ENCODE measurements at regions not wholly inside any gene's neighbourhood (a gene's known extent, or its start where the extent isn't known, plus 50 kb on each side); places are given as distances from the start of the nearest gene placed in this dataset.

- TF ChIP-seq CTCF (IDR thresholded peaks at IDR 0.05; ENCODE audit: poor library complexity) = no peak
- no peak for TF ChIP-seq EZH2 (IDR thresholded peaks at IDR 0.05; ENCODE audit: borderline replicate concordance)
- TF ChIP-seq EZH2phosphoT487 (IDR thresholded peaks at IDR 0.05; ENCODE audit: low read depth, severe bottlenecking, unreplicated experiment) = no peak
- peaks cover 4% of the 10 kb centered on the region for H3K4me1 ChIP-seq (ENCODE audit: insufficient read depth)
- no peak overlapping the region for H2AFZ ChIP-seq
- 61% methylated on average over 1 of the region's 1 CpG for WGBS (ENCODE audit: low lambda C conversion rate, missing lambda C conversion rate)
- H3K4me2 ChIP-seq = no peak overlapping the region
- no peak overlapping the region for H3K27ac ChIP-seq
- H3K79me2 ChIP-seq = no peaks in the 10 kb centered on the region
- no peak for DNase-seq (ENCODE audit: low spot score)
- H4K20me1 ChIP-seq (ENCODE audit: insufficient read depth, poor library complexity, severe bottlenecking) = no peaks in the 10 kb centered on the region
- no peaks in the 10 kb centered on the region for H3K9me2 ChIP-seq (replicated peaks; ENCODE audit: insufficient read depth)
- no peaks in the 10 kb centered on the region for H3K27me3 ChIP-seq
- no peaks in the 10 kb centered on the region for H3K36me3 ChIP-seq (replicated peaks; ENCODE audit: insufficient read depth, low read depth)
- no peak overlapping the region for H3K4me3 ChIP-seq
- no peaks in the 10 kb centered on the region for H3K9me3 ChIP-seq (ENCODE audit: low read depth)
These were observed 79.3 kb upstream of the CNTNAP4 start for GRCh38 chr16:76197900-76198299.

GRCh38 chr16:76199681-76200220, 77.5 kb upstream of the CNTNAP4 start:
- WGBS (ENCODE audit: low lambda C conversion rate, missing lambda C conversion rate) = 82% methylated on average over 4 of the region's 4 CpGs
- no peak for TF ChIP-seq CTCF (IDR thresholded peaks at IDR 0.05; ENCODE audit: poor library complexity)
- TF ChIP-seq EZH2 (IDR thresholded peaks at IDR 0.05; ENCODE audit: borderline replicate concordance) = no peak
- no peak for TF ChIP-seq EZH2phosphoT487 (IDR thresholded peaks at IDR 0.05; ENCODE audit: low read depth, severe bottlenecking, unreplicated experiment)
- Histone ChIP-seq H3K4me1 (ENCODE audit: insufficient read depth) (no peaks in the 10 kb centered on the region), H2AFZ (no peak overlapping the region), H3K27ac (no peak overlapping the region), H3K79me2 (no peaks in the 10 kb centered on the region), H3K27me3 (no peaks in the 10 kb centered on the region), H3K9me3 (ENCODE audit: low read depth) (no peaks in the 10 kb centered on the region), H3K36me3 (replicated peaks; ENCODE audit: insufficient read depth, low read depth) (no peaks in the 10 kb centered on the region), H3K9me2 (replicated peaks; ENCODE audit: insufficient read depth) (no peaks in the 10 kb centered on the region), H4K20me1 (ENCODE audit: insufficient read depth, poor library complexity, severe bottlenecking) (no peaks in the 10 kb centered on the region), H3K4me3 (no peak overlapping the region), H3K4me2 (no peak overlapping the region)
- no peak for DNase-seq (ENCODE audit: low spot score)

GRCh38 chr16:76201385-76201784, 75.8 kb upstream of the CNTNAP4 start:
- no peaks in the 10 kb centered on the region for H4K20me1 ChIP-seq (ENCODE audit: insufficient read depth, poor library complexity, severe bottlenecking)
- no peak overlapping the region for H3K4me2 ChIP-seq
- no peak for DNase-seq (ENCODE audit: low spot score)
- TF ChIP-seq CTCF (IDR thresholded peaks at IDR 0.05; ENCODE audit: poor library complexity) (no peak), EZH2phosphoT487 (IDR thresholded peaks at IDR 0.05; ENCODE audit: low read depth, severe bottlenecking, unreplicated experiment) (no peak)
- no peaks in the 10 kb centered on the region for H3K27me3 ChIP-seq
- H2AFZ ChIP-seq = no peak overlapping the region
- no peaks in the 10 kb centered on the region for H3K36me3 ChIP-seq (replicated peaks; ENCODE audit: insufficient read depth, low read depth)
- no peaks in the 10 kb centered on the region for H3K79me2 ChIP-seq
- H3K9me3 ChIP-seq (ENCODE audit: low read depth) = no peaks in the 10 kb centered on the region
- no peaks in the 10 kb centered on the region for H3K4me1 ChIP-seq (ENCODE audit: insufficient read depth)
- WGBS (ENCODE audit: low lambda C conversion rate, missing lambda C conversion rate) = 68% methylated on average over 2 of the region's 2 CpGs
- H3K4me3 ChIP-seq = no peak overlapping the region
- no peaks in the 10 kb centered on the region for H3K9me2 ChIP-seq (replicated peaks; ENCODE audit: insufficient read depth)
- no peak overlapping the region for H3K27ac ChIP-seq

GRCh38 chr16:76204249-76204648, 73.0 kb upstream of the CNTNAP4 start:
- no peaks in the 10 kb centered on the region for H3K4me1 ChIP-seq (ENCODE audit: insufficient read depth)
- H3K36me3 ChIP-seq (replicated peaks; ENCODE audit: insufficient read depth, low read depth) = no peaks in the 10 kb centered on the region
- no peak overlapping the region for H3K4me2 ChIP-seq
- no peaks in the 10 kb centered on the region for H3K9me3 ChIP-seq (ENCODE audit: low read depth)
- WGBS (ENCODE audit: low lambda C conversion rate, missing lambda C conversion rate) = 68% methylated on average over 2 of the region's 2 CpGs
- no peaks in the 10 kb centered on the region for H3K9me2 ChIP-seq (replicated peaks; ENCODE audit: insufficient read depth)
- H3K27ac ChIP-seq = no peak overlapping the region
- TF ChIP-seq EZH2 (IDR thresholded peaks at IDR 0.05; ENCODE audit: borderline replicate concordance) = no peak
- H3K27me3 ChIP-seq = no peaks in the 10 kb centered on the region
- no peaks in the 10 kb centered on the region for H3K79me2 ChIP-seq
- no peak overlapping the region for H2AFZ ChIP-seq
- no peak overlapping the region for H3K4me3 ChIP-seq
- no peak for DNase-seq (ENCODE audit: low spot score)
- no peaks in the 10 kb centered on the region for H4K20me1 ChIP-seq (ENCODE audit: insufficient read depth, poor library complexity, severe bottlenecking)

Measured in hepatocyte (in vitro differentiated cells).